ENCODE measurements at regions not wholly inside any gene's neighbourhood (a gene's known extent, or its start where the extent isn't known, plus 50 kb on each side); places are given as distances from the start of the nearest gene placed in this dataset.
A peak's percentile ranks its signal among the peaks of the same experiment; 100 is the strongest.

DNA sequence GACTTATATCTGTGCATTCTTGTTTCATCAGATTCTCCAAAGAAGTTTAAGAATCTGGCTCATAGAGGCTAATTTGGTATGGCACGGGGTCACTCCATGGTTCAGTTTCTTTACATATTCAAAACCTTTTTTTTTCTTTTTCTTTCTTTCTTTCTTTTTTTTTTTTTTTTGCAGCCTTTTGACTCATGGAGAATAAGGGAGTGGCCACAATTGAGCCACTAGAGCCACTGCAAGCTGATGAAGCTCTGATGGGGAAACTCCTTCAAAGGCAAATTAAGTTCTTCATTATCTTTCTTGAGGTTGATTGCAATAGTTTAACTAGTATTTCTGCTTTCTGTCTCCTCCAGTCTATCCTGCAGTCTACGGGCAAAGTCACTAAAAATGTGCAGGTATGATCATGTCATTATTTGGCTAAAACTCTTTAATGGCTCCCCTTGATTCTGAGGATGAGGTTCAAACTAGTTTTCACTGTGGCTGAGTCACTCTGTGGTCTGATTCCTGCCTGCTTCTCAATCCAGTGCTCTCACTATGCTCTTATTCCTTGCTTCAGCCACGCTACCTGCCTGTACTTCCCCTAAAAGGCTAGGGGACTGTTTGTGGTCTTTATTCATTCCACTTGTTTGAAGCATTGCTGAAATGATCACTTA lies 93.5 kb upstream of the RIOK2 start:
- no peak overlapping the region for H3K4me2 ChIP-seq
- H3K79me2 ChIP-seq = no peaks in the 10 kb centered on the region
- no peak overlapping the region for H2AFZ ChIP-seq
- TF ChIP-seq EZH2phosphoT487 (IDR thresholded peaks at IDR 0.05; ENCODE audit: low read depth, severe bottlenecking, unreplicated experiment) = no peak
- no peak for TF ChIP-seq EZH2 (IDR thresholded peaks at IDR 0.05; ENCODE audit: borderline replicate concordance)
- TF ChIP-seq CTCF (IDR thresholded peaks at IDR 0.05; ENCODE audit: poor library complexity) = no peak
- H3K4me3 ChIP-seq = no peak overlapping the region
- no peaks in the 10 kb centered on the region for H3K36me3 ChIP-seq (replicated peaks; ENCODE audit: insufficient read depth, low read depth)
- H3K9me3 ChIP-seq (ENCODE audit: low read depth) = no peaks in the 10 kb centered on the region
- WGBS (ENCODE audit: low lambda C conversion rate, missing lambda C conversion rate) = 56% methylated on average over 3 of the region's 3 CpGs
- no peaks in the 10 kb centered on the region for H3K27me3 ChIP-seq
- H4K20me1 ChIP-seq (ENCODE audit: insufficient read depth, poor library complexity, severe bottlenecking) = no peaks in the 10 kb centered on the region
- H3K27ac ChIP-seq = no peak overlapping the region
- no peaks in the 10 kb centered on the region for H3K9me2 ChIP-seq (replicated peaks; ENCODE audit: insufficient read depth)
- H3K4me1 ChIP-seq (ENCODE audit: insufficient read depth) = no peaks in the 10 kb centered on the region
- DNase-seq (ENCODE audit: low spot score) = no peak

DNA sequence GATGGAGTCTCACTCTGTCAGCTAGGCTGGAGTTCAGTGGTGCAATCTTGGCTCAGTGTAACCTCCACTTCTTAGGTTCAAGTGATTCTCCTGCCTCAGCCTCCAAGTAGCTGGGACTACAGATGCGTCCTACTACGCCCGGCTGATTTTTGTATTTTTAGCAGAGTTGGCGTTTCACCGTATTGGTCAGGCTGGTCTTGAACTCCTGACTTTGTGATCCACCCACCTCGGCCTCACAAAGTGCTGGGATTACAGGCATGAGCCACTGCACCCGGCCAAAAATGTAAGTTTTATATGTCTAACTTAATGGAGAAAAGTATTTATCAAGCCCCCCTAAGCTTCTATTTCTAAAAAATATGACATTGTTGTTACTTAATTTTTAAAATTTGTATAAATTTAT lies 98.2 kb upstream of the RIOK2 start:
- H3K9me3 ChIP-seq (ENCODE audit: low read depth) = no peaks in the 10 kb centered on the region
- 87% methylated on average over 7 of the region's 7 CpGs for WGBS (ENCODE audit: low lambda C conversion rate, missing lambda C conversion rate)
- H4K20me1 ChIP-seq (ENCODE audit: insufficient read depth, poor library complexity, severe bottlenecking) = no peaks in the 10 kb centered on the region
- H2AFZ ChIP-seq = no peak overlapping the region
- H3K4me3 ChIP-seq = no peak overlapping the region
- H3K9me2 ChIP-seq (replicated peaks; ENCODE audit: insufficient read depth) = no peaks in the 10 kb centered on the region
- H3K79me2 ChIP-seq = no peaks in the 10 kb centered on the region
- H3K4me2 ChIP-seq = no peak overlapping the region
- H3K27me3 ChIP-seq = no peaks in the 10 kb centered on the region
- DNase-seq (ENCODE audit: low spot score) = no peak
- no peaks in the 10 kb centered on the region for H3K4me1 ChIP-seq (ENCODE audit: insufficient read depth)
- TF ChIP-seq CTCF (IDR thresholded peaks at IDR 0.05; ENCODE audit: poor library complexity) (no peak), EZH2 (IDR thresholded peaks at IDR 0.05; ENCODE audit: borderline replicate concordance) (no peak), EZH2phosphoT487 (IDR thresholded peaks at IDR 0.05; ENCODE audit: low read depth, severe bottlenecking, unreplicated experiment) (no peak)
- H3K36me3 ChIP-seq (replicated peaks; ENCODE audit: insufficient read depth, low read depth) = no peaks in the 10 kb centered on the region
- no peak overlapping the region for H3K27ac ChIP-seq

- TF ChIP-seq CTCF (IDR thresholded peaks at IDR 0.05; ENCODE audit: poor library complexity) (peak; percentile 48), EZH2 (IDR thresholded peaks at IDR 0.05; ENCODE audit: borderline replicate concordance) (no peak)
- Histone ChIP-seq H3K9me2 (replicated peaks; ENCODE audit: insufficient read depth) (no peaks in the 10 kb centered on the region), H4K20me1 (ENCODE audit: insufficient read depth, poor library complexity, severe bottlenecking) (no peaks in the 10 kb centered on the region), H3K4me3 (no peak overlapping the region), H3K79me2 (no peaks in the 10 kb centered on the region), H2AFZ (no peak overlapping the region), H3K9me3 (ENCODE audit: low read depth) (no peaks in the 10 kb centered on the region), H3K36me3 (replicated peaks; ENCODE audit: insufficient read depth, low read depth) (no peaks in the 10 kb centered on the region), H3K4me1 (ENCODE audit: insufficient read depth) (no peaks in the 10 kb centered on the region), H3K27me3 (no peaks in the 10 kb centered on the region), H3K27ac (no peak overlapping the region), H3K4me2 (no peak overlapping the region)
- DNase-seq (ENCODE audit: low spot score) = peak; percentile 49
- WGBS (ENCODE audit: low lambda C conversion rate, missing lambda C conversion rate) = 19% methylated on average over 5 of the region's 5 CpGs
Measured at GRCh38 chr5:97297063-97297703, 114.1 kb upstream of the RIOK2 start.
